Skin of body (tissue), 1 donor: ENCODE measurements at regions not wholly inside any gene's neighbourhood (a gene's known extent, or its start where the extent isn't known, plus 50 kb on each side); places are given as distances from the start of the nearest gene placed in this dataset.
"Not testable (repeated sequence)": the region's sequence is repeated elsewhere in the genome, so short reads cannot be mapped to it uniquely, and the experiment has no call there.

Experiments used
- DNase-seq: peaks from one replicate; lab custom pipeline; 2025; lab: John Stamatoyannopoulos, UW

- DNase-seq: no peak
These were observed 168.8 kb downstream of the POLR2M start for GRCh38 chr15:57875347-57875746.

GRCh38 chr15:57878573-57878972, 172.1 kb downstream of the POLR2M start:
- no peak for DNase-seq

- peak; percentile 24 for DNase-seq
These were observed 174.8 kb downstream of the POLR2M start for GRCh38 chr15:57881361-57881760.

GRCh38 chr15:57881972-57882371, 175.5 kb downstream of the POLR2M start:
- no peak for DNase-seq

- DNase-seq: peak; percentile 65
These were observed 177.2 kb downstream of the POLR2M start for GRCh38 chr15:57883701-57884100.

GRCh38 chr15:57884936-57885335, 178.4 kb downstream of the POLR2M start:
- no peak for DNase-seq

GRCh38 chr15:57885435-57885834, 178.9 kb downstream of the POLR2M start:
- DNase-seq: no peak

GRCh38 chr15:57887825-57888224, 177.7 kb downstream of the ALDH1A2 start:
- no peak for DNase-seq

- DNase-seq: no peak
These were observed 175.2 kb downstream of the ALDH1A2 start for GRCh38 chr15:57890351-57890750.

- no peak for DNase-seq
These were observed 174.6 kb downstream of the ALDH1A2 start for GRCh38 chr15:57890878-57891277.

- no peak for DNase-seq
These were observed 173.3 kb downstream of the ALDH1A2 start for GRCh38 chr15:57892181-57892580.

GRCh38 chr15:57893040-57893439, 172.5 kb downstream of the ALDH1A2 start:
- DNase-seq: no peak

GRCh38 chr15:57895291-57895690, 170.2 kb downstream of the ALDH1A2 start:
- DNase-seq: no peak

GRCh38 chr15:57896114-57896513, 169.4 kb downstream of the ALDH1A2 start:
- no peak for DNase-seq

- not testable (repeated sequence) for DNase-seq
These were observed 168.6 kb downstream of the ALDH1A2 start for GRCh38 chr15:57896899-57897298.

- DNase-seq: no peak
These were observed 167.6 kb downstream of the ALDH1A2 start for GRCh38 chr15:57897870-57898269.

- no peak for DNase-seq
These were observed 163.4 kb downstream of the ALDH1A2 start for GRCh38 chr15:57902155-57902554.
